K562 (cell line): ENCODE measurements at regions not wholly inside any gene's neighbourhood (a gene's known extent, or its start where the extent isn't known, plus 50 kb on each side); places are given as distances from the start of the nearest gene placed in this dataset.

Experiments used
- ATAC-seq: fragments of 200-7000 bp; cut with Tn5 transposase; 3 replicates; pipeline ENCODE4 v1.9.1; 2020; ENCODE audit warnings: moderate library complexity
- BruUV-seq: library from RNA; stranded (reverse); fragments of 400-500 nt; replicated peaks from 2 replicates; lab custom pipeline; 2021; lab: Mats Ljungman, UMichigan
- CTCF ChIA-PET: fragments of 300-600 bp; formaldehyde crosslinking; extraction: SDS; loops from one replicate; lab custom pipeline; 2021; ENCODE audit warnings: low intra/inter-chr PET ratio; lab: Yijun Ruan, JAX
- POLR2A ChIA-PET: fragments of 300-600, 350-650 bp; sonication (Branson Sonifier 250); formaldehyde crosslinking; extraction: SDS; loops from one replicate; lab custom pipeline; 2021; ENCODE audit warnings: antibody characterized with exemption, inconsistent platforms; lab: Yijun Ruan, JAX
- DNase-seq, 4 experiments: peaks; one replicate each; pipeline versions ENCODE4 v3.0.0 to v3.0.0-alpha.2; 2011 to 2018; ENCODE audit warnings: low spot score in 3 of 4, mixed read lengths in 3 of 4; ENCODE audit errors: extremely low read depth in 1 of 4
- FAIRE-seq: peaks from 2 replicates; lab custom pipeline; 2011; peaks lifted over from hg19 to GRCh38; lab: Jason Lieb, UNC
- H2AFZ ChIP-seq: 2 replicates; pipeline ENCODE4 v1.6.0; 2011; ENCODE audit warnings: low read depth, low read length, control low read depth, inconsistent platforms
- H3K27ac ChIP-seq: fragments of 200-600 bp; 3 replicates; pipeline ENCODE4 v1.8.0; 2011; ENCODE audit warnings: low read depth, mild to moderate bottlenecking, control low read depth, inconsistent platforms, low read length, moderate library complexity, mixed read lengths; ENCODE audit errors: extremely low read depth
- H3K27me3 ChIP-seq, 2 experiments: fragments of 300-600 bp in 1 of 2; 2 replicates in 1 of 2; 3 replicates in 1 of 2; pipeline versions ENCODE4 v1.6.0 to v1.8.0; 2011; ENCODE audit warnings: inconsistent platforms in 2 of 2, low read length in 2 of 2, mild to moderate bottlenecking in 1 of 2, mixed read lengths in 1 of 2, moderate library complexity in 1 of 2; ENCODE audit not compliant: control insufficient read depth in 2 of 2, insufficient read depth in 2 of 2
- H3K36me3 ChIP-seq: fragments of 300-600 bp; 3 replicates; pipeline ENCODE4 v1.8.0; 2011; ENCODE audit warnings: mild to moderate bottlenecking, low read length, inconsistent platforms; ENCODE audit not compliant: control insufficient read depth, insufficient read depth
- H3K4me1 ChIP-seq, 2 experiments: fragments of 200-600 bp in 1 of 2; replicated peaks in 1 of 2; 2 replicates in 1 of 2; 3 replicates in 1 of 2; pipeline versions ENCODE4 v1.5.1 to v1.8.0; 2011; ENCODE audit warnings: inconsistent platforms in 2 of 2, low read length in 2 of 2, mild to moderate bottlenecking in 1 of 2, mixed read lengths in 1 of 2, moderate library complexity in 1 of 2; ENCODE audit not compliant: control insufficient read depth in 2 of 2, insufficient read depth in 2 of 2
- H3K4me2 ChIP-seq: 2 replicates; pipeline ENCODE4 v1.6.1; 2011; ENCODE audit warnings: low read length, control low read depth, inconsistent platforms, mixed read lengths; ENCODE audit not compliant: insufficient read depth
- H3K4me3 ChIP-seq: fragments of 200-600 bp; sonication (generic), shearing (Covaris generic); 2 replicates; pipeline ENCODE4 v1.5.1; 2016; ENCODE audit warnings: control low read depth, inconsistent platforms
- H3K79me2 ChIP-seq: fragments of 200-600 bp; 3 replicates; pipeline ENCODE4 v1.8.0; 2011; ENCODE audit warnings: low read length, inconsistent platforms; ENCODE audit not compliant: control insufficient read depth, insufficient read depth
- H3K9ac ChIP-seq, 2 experiments: 2 replicates each; pipeline versions ENCODE4 v1.6.0 to v1.6.1; 2011; ENCODE audit warnings: low read depth in 2 of 2, low read length in 2 of 2, control low read depth in 1 of 2, inconsistent platforms in 1 of 2, mild to moderate bottlenecking in 1 of 2, mixed read lengths in 1 of 2; ENCODE audit not compliant: insufficient read depth in 1 of 2
- H3K9me1 ChIP-seq: one replicate; pipeline ENCODE4 v1.6.0; 2011; ENCODE audit warnings: inconsistent platforms, mild to moderate bottlenecking, low read length, moderate library complexity; ENCODE audit not compliant: control insufficient read depth, insufficient read depth
- H3K9me3 ChIP-seq: replicated peaks from 2 replicates; pipeline ENCODE4 v1.5.1; 2011; ENCODE audit warnings: low read depth, low read length, inconsistent platforms; ENCODE audit not compliant: control insufficient read depth, insufficient read depth
- H4K20me1 ChIP-seq: replicated peaks from 2 replicates; pipeline ENCODE4 v1.6.1; 2011; ENCODE audit warnings: low read length, inconsistent platforms, mixed read lengths; ENCODE audit not compliant: control insufficient read depth, insufficient read depth
- CBX2 ChIP-seq: fragments of 200-600 bp; sonication (generic); IDR thresholded peaks from one replicate; pipeline ENCODE4 v1.6.1; 2012; ENCODE audit warnings: mild to moderate bottlenecking, low read length, inconsistent platforms; ENCODE audit not compliant: insufficient read depth, poor library complexity, severe bottlenecking
- HDAC6 ChIP-seq: IDR thresholded peaks from 2 replicates; pipeline ENCODE4 v1.6.1; 2012; ENCODE audit warnings: low read depth, mild to moderate bottlenecking, control low read depth, inconsistent platforms, low read length, moderate library complexity
- MAZ ChIP-seq, 2 experiments: fragments of 450-650 bp in 1 of 2; sonication (generic) in 1 of 2; formaldehyde crosslinking; IDR thresholded peaks in 1 of 2; conservative IDR thresholded peaks in 1 of 2; 2 replicates each; pipeline versions ENCODE4 v1.4.0 to v1.5.0; 2020; ENCODE audit warnings: mild to moderate bottlenecking in 1 of 2, missing genetic modification reagents in 1 of 2
- SRF ChIP-seq, 2 experiments: fragments of 250-450, 450-650 bp in 1 of 2; sonication (Bioruptor Pico) in 1 of 2; sonication (generic) in 1 of 2; formaldehyde crosslinking; IDR thresholded peaks; 2 replicates each; pipeline versions ENCODE4 v1.5.0 to v1.5.1; 2020 to 2022; ENCODE audit warnings: mild to moderate bottlenecking in 1 of 2, missing genetic modification reagents in 1 of 2
- ZNF75A ChIP-seq: fragments of 450-650 bp; formaldehyde crosslinking; IDR thresholded peaks from 2 replicates; pipeline ENCODE4 v1.4.0; 2020; ENCODE audit warnings: mild to moderate bottlenecking
- WGBS: fragments of 100-300 bp; shearing (Covaris generic); methylation state at CpG from one replicate; pipeline ENCODE4 v1.1.6; 2016; ENCODE audit warnings: low coverage, mixed read lengths; ENCODE audit not compliant: insufficient coverage; ENCODE audit errors: missing lambda C conversion rate; 5-methylcytosine and 5-hydroxymethylcytosine counted together
- in situ Hi-C: fragments of 300-500 bp; cut with MboI; formaldehyde crosslinking; loops from 4 replicates; pipeline ENCODE4 v1.15.0; 2018; ENCODE audit warnings: inconsistent platforms, mixed read lengths
- intact Hi-C: fragments of 100-400 bp; cut with micrococcal nuclease; formaldehyde crosslinking; loops from 2 replicates; pipeline ENCODE4 v1.14.2; 2022
- TF ChIP-seq, protein P1 (sequence below): fragments of 450-650 bp; formaldehyde crosslinking; IDR thresholded peaks from 2 replicates; pipeline ENCODE4 v1.4.0; 2020; ENCODE audit warnings: mild to moderate bottlenecking, moderate library complexity

DNA sequence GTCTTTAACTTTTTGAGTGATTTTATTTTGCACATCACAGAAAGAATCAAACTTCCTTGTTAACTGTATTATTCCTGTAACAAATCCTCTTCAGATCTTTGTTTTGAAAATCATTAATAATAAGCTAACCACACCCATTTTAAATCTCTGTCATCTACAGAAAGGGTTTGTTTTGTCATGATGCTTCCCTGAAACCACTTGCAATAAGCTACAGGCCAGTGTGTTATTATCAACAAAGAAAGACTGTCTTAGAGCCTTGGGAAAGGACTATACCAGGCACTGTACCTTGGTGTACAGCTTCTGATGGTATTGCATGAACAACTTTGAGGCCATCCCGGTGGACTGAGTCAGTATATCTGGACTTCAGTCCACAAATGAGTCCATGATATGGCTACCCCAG is 145.3 kb upstream of the FAM3C start:
- FAIRE-seq (no peak), ATAC-seq (no peak), DNase-seq (no peak)
- ChIA-PET POLR2A (no interaction called here), CTCF (no interaction called here)
- no peak overlapping the region for H2AFZ ChIP-seq
- no peak overlapping the region for H3K4me3 ChIP-seq
- 0% methylated on average over 1 of the region's 1 CpG for WGBS
- in situ Hi-C loops: loop anchor here (25.0 kb wide), 1 partner anchor 754 kb away; no protein-coding TSS in a partner anchor
- H3K4me2 ChIP-seq: no peak overlapping the region
- no TSS peak for BruUV-seq
- H4K20me1 ChIP-seq: no peaks in the 10 kb centered on the region
- intact Hi-C loops: loop anchor here (10.0 kb wide), 2 partner anchors 407 to 557 kb away; partner anchors contain the start of gene CPED1
- no peaks in the 10 kb centered on the region for H3K79me2 ChIP-seq
- no peaks in the 10 kb centered on the region for H3K4me1 ChIP-seq
- H3K9me3 ChIP-seq: no peaks in the 10 kb centered on the region
- H3K27me3 ChIP-seq: no peaks in the 10 kb centered on the region
- H3K9ac ChIP-seq: no peak overlapping the region
- TF ChIP-seq CBX2: no peak
- H3K36me3 ChIP-seq: no peaks in the 10 kb centered on the region
- H3K9me1 ChIP-seq: no peaks in the 10 kb centered on the region
- H3K27ac ChIP-seq: no peak overlapping the region

DNA sequence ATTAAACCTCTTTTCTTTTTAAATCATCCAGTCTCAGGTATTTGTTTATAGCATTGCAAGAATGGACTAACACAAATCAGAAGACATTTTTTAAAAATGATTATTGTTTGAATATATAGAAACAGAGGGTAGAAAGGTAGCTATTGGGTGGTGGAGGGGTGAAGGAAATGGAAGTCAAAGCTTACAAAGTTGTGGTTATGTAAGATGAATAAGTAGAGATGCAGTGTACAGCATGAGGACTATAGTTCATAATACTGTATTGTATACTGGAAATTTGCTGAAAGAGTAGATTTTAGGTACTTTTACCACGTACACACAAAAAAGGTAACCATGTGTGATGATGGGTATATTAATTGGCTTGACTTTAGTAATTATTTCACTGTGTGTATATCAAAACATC is 144.0 kb upstream of the FAM3C start:
- Histone ChIP-seq H3K9ac (no peak overlapping the region), H3K79me2 (no peaks in the 10 kb centered on the region), H3K36me3 (no peaks in the 10 kb centered on the region), H3K4me2 (no peak overlapping the region), H3K4me3 (no peak overlapping the region), H2AFZ (no peak overlapping the region), H3K4me1 (no peaks in the 10 kb centered on the region), H4K20me1 (no peaks in the 10 kb centered on the region), H3K27ac (no peak overlapping the region), H3K9me1 (no peaks in the 10 kb centered on the region), H3K9me3 (no peaks in the 10 kb centered on the region), H3K27me3 (no peaks in the 10 kb centered on the region)
- WGBS: 8% methylated on average over 1 of the region's 1 CpG
- in situ Hi-C loops (loop anchor here (25.0 kb wide), 1 partner anchor 753 kb away; no protein-coding TSS in a partner anchor), intact Hi-C loops (loop anchor here (10.0 kb wide), 2 partner anchors 405 to 555 kb away; partner anchors contain the start of gene CPED1)
- ATAC-seq (no peak), FAIRE-seq (no peak), DNase-seq (no peak)
- ChIA-PET POLR2A (no interaction called here), CTCF (no interaction called here)
- no TSS peak for BruUV-seq
- TF ChIP-seq, protein P1, sequence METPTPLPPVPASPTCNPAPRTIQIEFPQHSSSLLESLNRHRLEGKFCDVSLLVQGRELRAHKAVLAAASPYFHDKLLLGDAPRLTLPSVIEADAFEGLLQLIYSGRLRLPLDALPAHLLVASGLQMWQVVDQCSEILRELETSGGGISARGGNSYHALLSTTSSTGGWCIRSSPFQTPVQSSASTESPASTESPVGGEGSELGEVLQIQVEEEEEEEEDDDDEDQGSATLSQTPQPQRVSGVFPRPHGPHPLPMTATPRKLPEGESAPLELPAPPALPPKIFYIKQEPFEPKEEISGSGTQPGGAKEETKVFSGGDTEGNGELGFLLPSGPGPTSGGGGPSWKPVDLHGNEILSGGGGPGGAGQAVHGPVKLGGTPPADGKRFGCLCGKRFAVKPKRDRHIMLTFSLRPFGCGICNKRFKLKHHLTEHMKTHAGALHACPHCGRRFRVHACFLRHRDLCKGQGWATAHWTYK (CRISPR knock-in tag): no peak
- TF ChIP-seq ZNF75A (no peak), SRF (CRISPR knock-in tag; IDR thresholded peaks at IDR 0.05) (no peak), MAZ (CRISPR knock-in tag; conservative IDR thresholded peaks at IDR 0.05 in 1 of 2, IDR thresholded peaks at IDR 0.05 in 1 of 2) (no peak), HDAC6 (no peak)
